Fibroblast of lung (primary cell): ENCODE measurements at regions not wholly inside any gene's neighbourhood (a gene's known extent, or its start where the extent isn't known, plus 50 kb on each side); places are given as distances from the start of the nearest gene placed in this dataset.
A peak's percentile ranks its signal among the peaks of the same experiment; 100 is the strongest.

Experiments used
- DNase-seq, 2 donors: peaks; one replicate each; pipeline versions ENCODE4 v3.0.0 to v3.0.0-alpha.2; 2010; ENCODE audit warnings: low read depth in 2 of 2
- H2AFZ ChIP-seq: 2 replicates; pipeline ENCODE4 v1.5.1; 2012; ENCODE audit warnings: low read length, control low read depth, inconsistent platforms
- H3K27ac ChIP-seq: 2 replicates; pipeline ENCODE4 v1.5.1; 2011; ENCODE audit warnings: low read length, control low read depth; ENCODE audit not compliant: insufficient read depth
- H3K27me3 ChIP-seq: 2 replicates; pipeline ENCODE4 v1.5.1; 2011; ENCODE audit warnings: mild to moderate bottlenecking, low read length; ENCODE audit not compliant: control insufficient read depth, insufficient read depth
- H3K36me3 ChIP-seq: 2 replicates; pipeline ENCODE4 v1.5.1; 2011; ENCODE audit warnings: low read length; ENCODE audit not compliant: control insufficient read depth, insufficient read depth
- H3K4me1 ChIP-seq: 2 replicates; pipeline ENCODE4 v1.5.1; 2011; ENCODE audit warnings: low read length; ENCODE audit not compliant: control insufficient read depth, insufficient read depth; ENCODE audit errors: extremely low read depth
- H3K4me2 ChIP-seq: 2 replicates; pipeline ENCODE4 v1.5.1; 2011; ENCODE audit warnings: low read length, control low read depth; ENCODE audit not compliant: insufficient read depth; ENCODE audit errors: extremely low read depth
- H3K4me3 ChIP-seq, 4 experiments: fragments of 200-600 bp in 1 of 4; sonication (generic) in 1 of 4; replicated peaks in 1 of 4; 2 replicates each; pipeline ENCODE4 v1.5.1; 2011 to 2016; ENCODE audit warnings: low read length in 4 of 4, low read depth in 3 of 4, mild to moderate bottlenecking in 3 of 4, control low read depth in 2 of 4, inconsistent platforms in 1 of 4, mixed read lengths in 1 of 4; ENCODE audit not compliant: insufficient read depth in 1 of 4; ENCODE audit errors: control extremely low read depth in 1 of 4
- H3K79me2 ChIP-seq: 2 replicates; pipeline ENCODE4 v1.5.1; 2012; ENCODE audit warnings: mild to moderate bottlenecking, low read length, inconsistent platforms; ENCODE audit not compliant: control insufficient read depth, insufficient read depth
- H3K9ac ChIP-seq: 2 replicates; pipeline ENCODE4 v1.5.1; 2011; ENCODE audit warnings: mild to moderate bottlenecking, low read length, control low read depth; ENCODE audit not compliant: insufficient read depth
- H3K9me3 ChIP-seq: 2 replicates; pipeline ENCODE4 v1.5.1; 2012; ENCODE audit warnings: low read depth, low read length; ENCODE audit not compliant: control insufficient read depth, insufficient read depth
- H4K20me1 ChIP-seq: 2 replicates; pipeline ENCODE4 v1.5.1; 2011; ENCODE audit warnings: low read length; ENCODE audit not compliant: control insufficient read depth, insufficient read depth; ENCODE audit errors: extremely low read depth
- EZH2 ChIP-seq: IDR thresholded peaks from 2 replicates; pipeline ENCODE4 v1.5.1; 2012; ENCODE audit warnings: low read length, control low read depth, mild to moderate bottlenecking; ENCODE audit errors: missing control alignments
- TF ChIP-seq, protein P1 (sequence below), 2 donors: IDR thresholded peaks in 1 of 2; conservative IDR thresholded peaks in 1 of 2; 1 replicate in 1 of 2; 2 replicates in 1 of 2; pipeline ENCODE4 v1.5.1; 2011 to 2012; ENCODE audit warnings: low read length in 2 of 2, control low read depth in 1 of 2, inconsistent platforms in 1 of 2, low read depth in 1 of 2, mild to moderate bottlenecking in 1 of 2

DNA sequence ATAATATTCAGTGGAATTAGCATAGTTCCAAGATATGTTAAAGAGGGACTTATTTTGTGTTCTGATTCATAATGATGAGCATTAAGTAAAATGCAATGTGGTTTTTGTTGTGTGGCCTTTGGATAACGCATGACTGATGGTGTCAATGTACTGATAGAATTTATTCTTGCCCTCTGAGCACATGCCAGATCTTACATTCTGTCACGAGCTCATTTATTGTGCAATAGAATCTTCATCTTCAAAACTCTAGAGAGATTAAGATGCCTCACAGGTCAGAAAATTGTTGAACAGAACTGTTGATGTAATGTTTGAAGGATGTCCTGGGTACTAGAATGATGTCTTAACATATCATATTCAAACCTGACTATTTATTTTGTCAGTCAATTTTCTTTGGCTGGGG, 148.0 kb upstream of the HTR2A start:
- Histone ChIP-seq H3K79me2 (no peaks in the 10 kb centered on the region), H3K9me3 (no peaks in the 10 kb centered on the region), H3K36me3 (no peaks in the 10 kb centered on the region), H3K4me3 (no peak overlapping the region), H3K4me2 (no peak overlapping the region), H3K27ac (no peak overlapping the region), H3K27me3 (no peaks in the 10 kb centered on the region), H3K9ac (no peak overlapping the region), H2AFZ (no peak overlapping the region), H3K4me1 (no peaks in the 10 kb centered on the region), H4K20me1 (no peaks in the 10 kb centered on the region)
- TF ChIP-seq EZH2, result no peak
- DNase-seq, result peak in 1 of 2 donors; percentile 25

DNA sequence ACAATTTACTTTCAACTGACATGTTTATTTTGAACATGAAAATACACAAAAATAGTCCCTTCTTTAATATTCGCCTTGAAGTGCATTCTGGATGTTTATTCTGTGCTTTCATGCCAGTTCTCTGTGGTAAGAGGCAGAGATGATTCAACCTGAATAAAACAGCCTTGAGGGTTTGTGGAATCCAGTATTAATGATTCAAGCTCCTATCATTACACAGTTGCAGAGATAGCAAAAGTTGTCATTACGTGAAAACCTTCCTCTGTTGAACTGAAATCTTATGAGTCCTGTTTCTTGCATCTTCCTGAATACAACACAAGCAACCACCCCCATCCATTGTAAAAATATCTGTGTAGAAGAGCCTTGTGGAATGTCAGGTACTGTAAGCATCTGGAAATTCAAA, 142.3 kb upstream of the HTR2A start:
- Histone ChIP-seq H3K36me3 (no peaks in the 10 kb centered on the region), H3K9me3 (no peaks in the 10 kb centered on the region), H3K4me3 (no peak overlapping the region), H3K27me3 (no peaks in the 10 kb centered on the region), H2AFZ (no peak overlapping the region), H3K27ac (no peak overlapping the region), H4K20me1 (no peaks in the 10 kb centered on the region), H3K79me2 (no peaks in the 10 kb centered on the region), H3K9ac (no peak overlapping the region), H3K4me1 (no peaks in the 10 kb centered on the region), H3K4me2 (peak overlapping the region; percentile 56)
- DNase-seq, result peak; percentile 80 to 92
- no peak for TF ChIP-seq EZH2
- TF ChIP-seq, protein P1, sequence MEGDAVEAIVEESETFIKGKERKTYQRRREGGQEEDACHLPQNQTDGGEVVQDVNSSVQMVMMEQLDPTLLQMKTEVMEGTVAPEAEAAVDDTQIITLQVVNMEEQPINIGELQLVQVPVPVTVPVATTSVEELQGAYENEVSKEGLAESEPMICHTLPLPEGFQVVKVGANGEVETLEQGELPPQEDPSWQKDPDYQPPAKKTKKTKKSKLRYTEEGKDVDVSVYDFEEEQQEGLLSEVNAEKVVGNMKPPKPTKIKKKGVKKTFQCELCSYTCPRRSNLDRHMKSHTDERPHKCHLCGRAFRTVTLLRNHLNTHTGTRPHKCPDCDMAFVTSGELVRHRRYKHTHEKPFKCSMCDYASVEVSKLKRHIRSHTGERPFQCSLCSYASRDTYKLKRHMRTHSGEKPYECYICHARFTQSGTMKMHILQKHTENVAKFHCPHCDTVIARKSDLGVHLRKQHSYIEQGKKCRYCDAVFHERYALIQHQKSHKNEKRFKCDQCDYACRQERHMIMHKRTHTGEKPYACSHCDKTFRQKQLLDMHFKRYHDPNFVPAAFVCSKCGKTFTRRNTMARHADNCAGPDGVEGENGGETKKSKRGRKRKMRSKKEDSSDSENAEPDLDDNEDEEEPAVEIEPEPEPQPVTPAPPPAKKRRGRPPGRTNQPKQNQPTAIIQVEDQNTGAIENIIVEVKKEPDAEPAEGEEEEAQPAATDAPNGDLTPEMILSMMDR (conservative IDR thresholded peaks at IDR 0.05 in 1 of 2, IDR thresholded peaks at IDR 0.05 in 1 of 2; ENCODE audit: low read depth in 1 of 2, low read length in 2 of 2), result no peak

DNA sequence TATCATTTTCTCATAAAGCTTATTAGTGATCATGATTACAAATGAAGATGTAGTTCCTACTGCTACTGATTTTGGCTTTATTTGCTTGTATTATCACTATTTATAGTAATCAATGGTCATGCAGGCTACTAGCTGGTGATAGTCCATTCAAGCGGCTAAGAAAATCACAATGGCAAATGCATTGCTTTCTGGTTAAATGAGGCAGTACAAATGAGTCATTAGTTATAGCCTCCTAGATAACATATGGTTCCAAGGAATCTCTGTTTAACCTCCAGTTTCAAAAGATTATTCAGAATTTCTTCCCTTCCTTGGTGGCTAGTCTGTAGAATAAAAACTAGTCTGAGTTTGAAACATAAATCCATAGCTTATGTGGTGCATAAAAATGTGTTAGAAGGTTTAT, 141.3 kb upstream of the HTR2A start:
- no peaks in the 10 kb centered on the region for H3K79me2 ChIP-seq
- H3K4me1 ChIP-seq, result no peaks in the 10 kb centered on the region
- H3K9ac ChIP-seq, result no peak overlapping the region
- no peak overlapping the region for H3K27ac ChIP-seq
- H3K27me3 ChIP-seq, result no peaks in the 10 kb centered on the region
- no peak overlapping the region for H3K4me3 ChIP-seq
- no peak for TF ChIP-seq EZH2
- TF ChIP-seq, protein P1 (conservative IDR thresholded peaks at IDR 0.05 in 1 of 2, IDR thresholded peaks at IDR 0.05 in 1 of 2; ENCODE audit: low read depth in 1 of 2, low read length in 2 of 2), result no peak
- no peak overlapping the region for H3K4me2 ChIP-seq
- no peaks in the 10 kb centered on the region for H3K36me3 ChIP-seq
- H4K20me1 ChIP-seq, result no peaks in the 10 kb centered on the region
- no peaks in the 10 kb centered on the region for H3K9me3 ChIP-seq
- peak; percentile 31 to 73 for DNase-seq
- H2AFZ ChIP-seq, result no peak overlapping the region
